ENCODE measurements at regions not wholly inside any gene's neighbourhood (a gene's known extent, or its start where the extent isn't known, plus 50 kb on each side); places are given as distances from the start of the nearest gene placed in this dataset.

- TF ChIP-seq CTCF (IDR thresholded peaks at IDR 0.05; ENCODE audit: control extremely low read depth, extremely low read depth, low read depth, missing control alignments) = no peak
- no peak for DNase-seq (ENCODE audit: extremely low spot score)
- ChIA-PET POLR2A (no interaction called here), CTCF (no interaction called here)
These were observed 825.4 kb downstream of the UQCRFS1 start for GRCh38 chr19:28387507-28387906.

- ChIA-PET POLR2A (no interaction called here), CTCF (no interaction called here)
- no peak for DNase-seq (ENCODE audit: extremely low spot score)
- no peak for TF ChIP-seq CTCF (IDR thresholded peaks at IDR 0.05; ENCODE audit: control extremely low read depth, extremely low read depth, low read depth, missing control alignments)
These were observed 826.5 kb downstream of the UQCRFS1 start for GRCh38 chr19:28386470-28386869.

- ChIA-PET CTCF (no interaction called here), POLR2A (no interaction called here)
- TF ChIP-seq CTCF (IDR thresholded peaks at IDR 0.05; ENCODE audit: control extremely low read depth, extremely low read depth, low read depth, missing control alignments) = no peak
- no peak for DNase-seq (ENCODE audit: extremely low spot score)
These were observed 826.9 kb downstream of the UQCRFS1 start for GRCh38 chr19:28386066-28386465.

GRCh38 chr19:28377077-28377476, 835.9 kb downstream of the UQCRFS1 start:
- ChIA-PET POLR2A (no interaction called here), CTCF (no interaction called here)
- DNase-seq (ENCODE audit: extremely low spot score) = no peak
- TF ChIP-seq CTCF (IDR thresholded peaks at IDR 0.05; ENCODE audit: control extremely low read depth, extremely low read depth, low read depth, missing control alignments) = no peak

- ChIA-PET POLR2A (no interaction called here), CTCF (interaction anchor here (1.7 kb wide), 2 partner anchors 9 to 22 kb away, joined by 4 to 6 read pairs; no protein-coding TSS in a partner anchor)
- no peak for DNase-seq (ENCODE audit: extremely low spot score)
- TF ChIP-seq CTCF (IDR thresholded peaks at IDR 0.05; ENCODE audit: control extremely low read depth, extremely low read depth, low read depth, missing control alignments) = no peak
These were observed 838.0 kb downstream of the UQCRFS1 start for GRCh38 chr19:28374971-28375370.

- ChIA-PET CTCF (interaction anchor here (0.9 kb wide), 1 partner anchor 10 kb away, joined by 3 read pairs; no protein-coding TSS in a partner anchor), POLR2A (no interaction called here)
- no peak for DNase-seq (ENCODE audit: extremely low spot score)
- no peak for TF ChIP-seq CTCF (IDR thresholded peaks at IDR 0.05; ENCODE audit: control extremely low read depth, extremely low read depth, low read depth, missing control alignments)
These were observed 840.2 kb downstream of the UQCRFS1 start for GRCh38 chr19:28372576-28373247.
